Ishikawa (cell line): ENCODE measurements at regions not wholly inside any gene's neighbourhood (a gene's known extent, or its start where the extent isn't known, plus 50 kb on each side); places are given as distances from the start of the nearest gene placed in this dataset.

Experiments
- CEBPB ChIP-seq: IDR thresholded peaks from 2 replicates; pipeline ENCODE4 v1.6.1; 2012
- CREB1 ChIP-seq: IDR thresholded peaks from 2 replicates; pipeline ENCODE4 v1.6.1; 2012; ENCODE audit warnings: low read depth
- EGR1 ChIP-seq: IDR thresholded peaks from 2 replicates; pipeline ENCODE4 v1.6.1; 2012
- EP300 ChIP-seq: IDR thresholded peaks from 2 replicates; pipeline ENCODE4 v1.6.1; 2012; ENCODE audit warnings: borderline replicate concordance
- FOXM1 ChIP-seq: IDR thresholded peaks from 2 replicates; pipeline ENCODE4 v1.6.1; 2012; ENCODE audit warnings: low read depth, borderline replicate concordance
- MAX ChIP-seq: IDR thresholded peaks from 2 replicates; pipeline ENCODE4 v1.6.1; 2012
- NFIC ChIP-seq: IDR thresholded peaks from 2 replicates; pipeline ENCODE4 v1.6.1; 2012
- RAD21 ChIP-seq: IDR thresholded peaks from 2 replicates; pipeline ENCODE4 v1.6.1; 2012; ENCODE audit warnings: low read depth
- REST ChIP-seq: IDR thresholded peaks from 2 replicates; pipeline ENCODE4 v1.6.1; 2012; ENCODE audit warnings: low read depth, mild to moderate bottlenecking
- TAF1 ChIP-seq: IDR thresholded peaks from 2 replicates; pipeline ENCODE4 v1.6.1; 2012; ENCODE audit warnings: low read depth, mild to moderate bottlenecking
- TCF12 ChIP-seq: IDR thresholded peaks from 2 replicates; pipeline ENCODE4 v1.6.1; 2012; ENCODE audit warnings: low read depth
- TEAD4 ChIP-seq: IDR thresholded peaks from 2 replicates; pipeline ENCODE4 v1.6.1; 2012
- YY1 ChIP-seq: IDR thresholded peaks from 2 replicates; pipeline ENCODE4 v1.6.1; 2012; ENCODE audit warnings: low read depth
- ZBTB7A ChIP-seq: IDR thresholded peaks from 2 replicates; pipeline ENCODE4 v1.6.1; 2012; ENCODE audit warnings: low read depth
- TF ChIP-seq, protein P1 (sequence below): IDR thresholded peaks from 2 replicates; pipeline ENCODE4 v1.6.1; 2012

DNA sequence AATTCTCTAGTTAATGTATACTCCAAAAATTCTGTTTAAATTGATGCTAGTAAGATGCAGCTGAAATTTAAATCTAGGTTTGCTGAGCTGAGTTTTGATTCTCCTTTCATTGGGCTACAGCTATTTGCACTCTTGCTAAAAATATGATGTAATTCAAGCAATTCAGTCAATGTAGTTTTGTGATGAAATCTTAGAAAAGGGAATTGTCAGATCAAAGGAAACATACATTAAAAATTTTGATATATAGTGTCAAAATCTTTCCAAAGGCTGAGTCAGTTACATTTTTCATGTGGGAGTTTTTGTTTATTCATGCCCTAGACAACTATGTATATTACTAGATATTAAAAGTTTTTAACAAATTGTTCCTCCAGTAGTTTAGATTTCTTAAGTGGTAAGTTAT, 334.9 kb upstream of the DAB2 start:
- no peak for TF ChIP-seq MAX
- no peak for TF ChIP-seq EGR1
- TF ChIP-seq CEBPB, result no peak
- TF ChIP-seq TAF1, result no peak
- TF ChIP-seq CREB1, result no peak
- TF ChIP-seq ZBTB7A, result no peak
- no peak for TF ChIP-seq TCF12
- no peak for TF ChIP-seq YY1
- TF ChIP-seq TEAD4, result no peak
- TF ChIP-seq RAD21, result no peak
- no peak for TF ChIP-seq NFIC
- TF ChIP-seq, protein P1, sequence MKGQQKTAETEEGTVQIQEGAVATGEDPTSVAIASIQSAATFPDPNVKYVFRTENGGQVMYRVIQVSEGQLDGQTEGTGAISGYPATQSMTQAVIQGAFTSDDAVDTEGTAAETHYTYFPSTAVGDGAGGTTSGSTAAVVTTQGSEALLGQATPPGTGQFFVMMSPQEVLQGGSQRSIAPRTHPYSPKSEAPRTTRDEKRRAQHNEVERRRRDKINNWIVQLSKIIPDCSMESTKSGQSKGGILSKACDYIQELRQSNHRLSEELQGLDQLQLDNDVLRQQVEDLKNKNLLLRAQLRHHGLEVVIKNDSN, result no peak

GRCh38 chr5:39758426-39758825, 333.6 kb upstream of the DAB2 start:
- TF ChIP-seq MAX, result no peak
- TF ChIP-seq CEBPB, result no peak
- no peak for TF ChIP-seq CREB1
- no peak for TF ChIP-seq YY1
- no peak for TF ChIP-seq NFIC
- no peak for TF ChIP-seq RAD21
- no peak for TF ChIP-seq FOXM1
- no peak for TF ChIP-seq EGR1
- TF ChIP-seq, protein P1, result no peak
- TF ChIP-seq REST, result no peak
- no peak for TF ChIP-seq EP300
- no peak for TF ChIP-seq TCF12
- TF ChIP-seq ZBTB7A, result no peak
- no peak for TF ChIP-seq TEAD4
- TF ChIP-seq TAF1, result no peak

DNA sequence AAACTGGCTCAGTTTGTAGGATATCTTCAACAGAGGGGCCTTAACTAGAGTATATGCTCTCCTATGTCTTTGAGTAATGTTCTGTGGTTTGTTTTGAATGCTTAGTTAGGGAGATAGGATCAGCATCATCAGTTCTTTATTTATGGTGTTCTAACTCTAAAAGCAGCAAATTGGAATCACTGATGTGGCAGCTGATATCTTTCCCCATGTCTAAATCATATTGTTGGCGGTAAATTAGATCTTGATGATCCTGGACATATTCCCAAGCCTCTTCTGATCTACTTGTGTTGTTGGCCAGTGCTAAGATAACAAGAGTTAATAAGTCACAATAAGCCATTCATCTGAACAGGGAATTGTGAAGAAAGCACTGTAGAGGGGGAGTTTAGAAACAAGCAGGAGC, 332.4 kb upstream of the DAB2 start:
- TF ChIP-seq RAD21 (no peak), EGR1 (no peak), TCF12 (no peak), REST (no peak), MAX (no peak)

- TF ChIP-seq FOXM1, result no peak
- no peak for TF ChIP-seq CEBPB
- no peak for TF ChIP-seq EP300
- TF ChIP-seq TCF12, result no peak
- no peak for TF ChIP-seq REST
- TF ChIP-seq YY1, result no peak
- no peak for TF ChIP-seq RAD21
- no peak for TF ChIP-seq MAX
- TF ChIP-seq EGR1, result no peak
- TF ChIP-seq TEAD4, result no peak
Measured at GRCh38 chr5:39755986-39756385, 331.2 kb upstream of the DAB2 start.
